HEK293 (cell line): ENCODE measurements at regions not wholly inside any gene's neighbourhood (a gene's known extent, or its start where the extent isn't known, plus 50 kb on each side); places are given as distances from the start of the nearest gene placed in this dataset.

Experiments used
- CTCF ChIA-PET: fragments of 350-600 bp; formaldehyde crosslinking; extraction: SDS; loops from one replicate; lab custom pipeline; 2021; ENCODE audit warnings: antibody characterized with exemption; lab: Yijun Ruan, JAX
- POLR2A ChIA-PET: fragments of 300-600 bp; formaldehyde crosslinking; extraction: SDS; loops from one replicate; lab custom pipeline; 2020; ENCODE audit warnings: antibody characterized with exemption, inconsistent platforms; lab: Yijun Ruan, JAX
- H3K27ac ChIP-seq: fragments of 200-500 bp; sonication (Bioruptor generic); 2 replicates; pipeline ENCODE4 v1.5.1; 2014; ENCODE audit warnings: low read depth, low read length, control low read depth, inconsistent platforms; ENCODE audit errors: extremely low read depth
- H3K36me3 ChIP-seq, 2 experiments: fragments of 200-500 bp in 1 of 2; sonication (Bioruptor generic) in 1 of 2; 1 replicate in 1 of 2; 2 replicates in 1 of 2; pipeline ENCODE4 v1.5.1; 2014 to 2017; ENCODE audit warnings: inconsistent platforms in 2 of 2, low read length in 2 of 2; ENCODE audit not compliant: control insufficient read depth in 2 of 2, insufficient read depth in 1 of 2
- H3K4me1 ChIP-seq: fragments of 200-500 bp; sonication (Bioruptor generic); 2 replicates; pipeline ENCODE4 v1.5.1; 2014; ENCODE audit warnings: mild to moderate bottlenecking, low read length, inconsistent platforms; ENCODE audit not compliant: control insufficient read depth, insufficient read depth
- H3K4me3 ChIP-seq: 2 replicates; pipeline ENCODE4 v1.5.1; 2011; ENCODE audit warnings: low read depth, mild to moderate bottlenecking, control low read depth, low read length, moderate library complexity
- H3K9me3 ChIP-seq: fragments of 200-500 bp; sonication (Bioruptor generic); 2 replicates; pipeline ENCODE4 v1.5.1; 2014; ENCODE audit warnings: low read depth, low read length, inconsistent platforms; ENCODE audit not compliant: control insufficient read depth, insufficient read depth
- GLIS1 ChIP-seq: fragments of 450-650 bp; formaldehyde crosslinking; IDR thresholded peaks from 2 replicates; pipeline ENCODE4 v1.5.1; 2016; ENCODE audit warnings: missing biosample characterization, missing genetic modification characterization
- HOXC10 ChIP-seq: sonication (generic); formaldehyde crosslinking; IDR thresholded peaks from 2 replicates; pipeline ENCODE4 v1.8.1; 2023; ENCODE audit warnings: mild to moderate bottlenecking, missing genetic modification reagents
- INSM2 ChIP-seq: fragments of 450-650 bp; formaldehyde crosslinking; IDR thresholded peaks from 2 replicates; pipeline ENCODE4 v1.5.1; 2016; ENCODE audit warnings: missing biosample characterization, missing genetic modification characterization
- KLF9 ChIP-seq: fragments of 450-650 bp; formaldehyde crosslinking; IDR thresholded peaks from 2 replicates; pipeline ENCODE4 v1.5.1; 2016; ENCODE audit warnings: missing biosample characterization, missing genetic modification characterization, low read depth
- OSR2 ChIP-seq: fragments of 450-650 bp; formaldehyde crosslinking; IDR thresholded peaks from 2 replicates; pipeline ENCODE4 v1.5.1; 2016; ENCODE audit warnings: missing biosample characterization, missing genetic modification characterization
- ZBTB8A ChIP-seq: fragments of 450-650 bp; formaldehyde crosslinking; IDR thresholded peaks from 2 replicates; pipeline ENCODE4 v1.5.1; 2016; ENCODE audit warnings: missing biosample characterization, missing genetic modification characterization
- ZFP3 ChIP-seq: fragments of 450-650 bp; formaldehyde crosslinking; IDR thresholded peaks from 2 replicates; pipeline ENCODE4 v1.5.1; 2016; ENCODE audit warnings: low read depth, missing biosample characterization, missing genetic modification characterization
- ZIC2 ChIP-seq: fragments of 450-650 bp; formaldehyde crosslinking; IDR thresholded peaks from 2 replicates; pipeline ENCODE4 v1.5.1; 2016; ENCODE audit warnings: missing biosample characterization, missing genetic modification characterization
- ZNF10 ChIP-seq: fragments of 450-650 bp; formaldehyde crosslinking; IDR thresholded peaks from 2 replicates; pipeline ENCODE4 v1.5.1; 2017; ENCODE audit warnings: missing biosample characterization, missing genetic modification characterization
- ZNF132 ChIP-seq: fragments of 450-650 bp; formaldehyde crosslinking; IDR thresholded peaks from 2 replicates; pipeline ENCODE4 v1.5.1; 2017; ENCODE audit warnings: missing biosample characterization, missing genetic modification characterization, borderline replicate concordance
- ZNF169 ChIP-seq: fragments of 450-650 bp; formaldehyde crosslinking; IDR thresholded peaks from 2 replicates; pipeline ENCODE4 v1.5.1; 2016; ENCODE audit warnings: missing biosample characterization, missing genetic modification characterization
- ZNF174 ChIP-seq: fragments of 450-650 bp; formaldehyde crosslinking; IDR thresholded peaks from 2 replicates; pipeline ENCODE4 v1.5.0; 2017; ENCODE audit warnings: missing biosample characterization, mild to moderate bottlenecking, missing genetic modification characterization
- ZNF26 ChIP-seq: fragments of 450-650 bp; formaldehyde crosslinking; IDR thresholded peaks from 2 replicates; pipeline ENCODE4 v1.5.1; 2016; ENCODE audit warnings: missing biosample characterization, missing genetic modification characterization
- ZNF514 ChIP-seq: fragments of 450-650 bp; formaldehyde crosslinking; IDR thresholded peaks from 2 replicates; pipeline ENCODE4 v1.5.1; 2016; ENCODE audit warnings: missing biosample characterization, missing genetic modification characterization
- ZNF521 ChIP-seq: fragments of 450-650 bp; formaldehyde crosslinking; IDR thresholded peaks from 2 replicates; pipeline ENCODE4 v1.5.1; 2017; ENCODE audit warnings: missing biosample characterization, mild to moderate bottlenecking, missing genetic modification characterization
- ZNF560 ChIP-seq: fragments of 450-650 bp; formaldehyde crosslinking; IDR thresholded peaks from 2 replicates; pipeline ENCODE4 v1.5.1; 2017; ENCODE audit warnings: missing biosample characterization, missing genetic modification characterization, borderline replicate concordance
- ZNF704 ChIP-seq: fragments of 450-650 bp; formaldehyde crosslinking; IDR thresholded peaks from 2 replicates; pipeline ENCODE4 v1.5.1; 2016; ENCODE audit warnings: missing biosample characterization, missing genetic modification characterization
- ZNF707 ChIP-seq: fragments of 450-650 bp; formaldehyde crosslinking; IDR thresholded peaks from 2 replicates; pipeline ENCODE4 v1.5.1; 2016; ENCODE audit warnings: missing biosample characterization, missing genetic modification characterization
- ZNF791 ChIP-seq: fragments of 450-650 bp; formaldehyde crosslinking; IDR thresholded peaks from 2 replicates; pipeline ENCODE4 v1.5.1; 2016; ENCODE audit warnings: missing biosample characterization, missing genetic modification characterization
- ZSCAN5A ChIP-seq: fragments of 450-650 bp; formaldehyde crosslinking; IDR thresholded peaks from 2 replicates; pipeline ENCODE4 v1.5.1; 2016; ENCODE audit warnings: missing biosample characterization, missing genetic modification characterization
- TF ChIP-seq, protein P1 (sequence below): fragments of 450-650 bp; formaldehyde crosslinking; IDR thresholded peaks from 2 replicates; pipeline ENCODE4; 2016; ENCODE audit warnings: missing biosample characterization, missing genetic modification characterization

- H3K4me1 ChIP-seq = no peaks in the 10 kb centered on the region
- H3K36me3 ChIP-seq = no peaks in the 10 kb centered on the region
- CTCF ChIA-PET = no interaction called here
- POLR2A ChIA-PET = no interaction called here
- H3K9me3 ChIP-seq = no peaks in the 10 kb centered on the region
- H3K4me3 ChIP-seq = no peak overlapping the region
- H3K27ac ChIP-seq = no peak overlapping the region
- TF ChIP-seq ZNF514 (tag by site-specific recombination) (no peak), KLF9 (tag by site-specific recombination) (no peak), GLIS1 (tag by site-specific recombination) (no peak), ZSCAN5A (tag by site-specific recombination) (no peak), INSM2 (no peak), ZBTB8A (no peak), OSR2 (tag by site-specific recombination) (no peak), ZNF174 (tag by site-specific recombination) (no peak), ZFP3 (tag by site-specific recombination) (no peak), ZNF560 (no peak), ZNF521 (tag by site-specific recombination) (no peak), ZNF791 (tag by site-specific recombination) (no peak), ZNF169 (no peak)
- TF ChIP-seq, all 188 proteins: peak for 0
Observed at GRCh38 chr18:51897884-51898283, 442.1 kb upstream of the DCC start.

- Histone ChIP-seq H3K27ac (no peak overlapping the region), H3K36me3 (no peaks in the 10 kb centered on the region), H3K4me3 (no peak overlapping the region), H3K4me1 (no peaks in the 10 kb centered on the region), H3K9me3 (no peaks in the 10 kb centered on the region)
- TF ChIP-seq HOXC10 (CRISPR knock-in tag) (no peak), ZNF132 (tag by site-specific recombination) (no peak), ZNF26 (tag by site-specific recombination) (no peak), ZNF704 (tag by site-specific recombination) (no peak), ZNF10 (tag by site-specific recombination) (no peak), ZNF707 (no peak), ZIC2 (tag by site-specific recombination) (no peak)
- TF ChIP-seq, protein P1, sequence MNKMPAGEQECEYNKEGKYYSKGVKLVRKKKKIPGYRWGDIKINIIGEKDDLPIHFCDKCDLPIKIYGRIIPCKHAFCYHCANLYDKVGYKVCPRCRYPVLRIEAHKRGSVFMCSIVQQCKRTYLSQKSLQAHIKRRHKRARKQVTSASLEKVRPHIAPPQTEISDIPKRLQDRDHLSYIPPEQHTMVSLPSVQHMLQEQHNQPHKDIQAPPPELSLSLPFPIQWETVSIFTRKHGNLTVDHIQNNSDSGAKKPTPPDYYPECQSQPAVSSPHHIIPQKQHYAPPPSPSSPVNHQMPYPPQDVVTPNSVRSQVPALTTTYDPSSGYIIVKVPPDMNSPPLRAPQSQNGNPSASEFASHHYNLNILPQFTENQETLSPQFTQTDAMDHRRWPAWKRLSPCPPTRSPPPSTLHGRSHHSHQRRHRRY (tag by site-specific recombination) = no peak
- CTCF ChIA-PET = no interaction called here
- POLR2A ChIA-PET = no interaction called here
Observed at GRCh38 chr18:51907687-51908597, 432.1 kb upstream of the DCC start.
